D721Med (cell line): ENCODE measurements at regions not wholly inside any gene's neighbourhood (a gene's known extent, or its start where the extent isn't known, plus 50 kb on each side); places are given as distances from the start of the nearest gene placed in this dataset.

Experiments
- DNase-seq: peaks from one replicate; pipeline ENCODE4 v3.0.0; 2011; ENCODE audit warnings: low spot score; ENCODE audit not compliant: insufficient read length
- FAIRE-seq: peaks from 2 replicates; lab custom pipeline; 2011; peaks lifted over from hg19 to GRCh38; lab: Jason Lieb, UNC
- CTCF ChIP-seq: IDR thresholded peaks from 2 replicates; pipeline ENCODE4 v1.5.1; 2012; ENCODE audit warnings: mild to moderate bottlenecking, control low read depth; ENCODE audit not compliant: insufficient read depth; ENCODE audit errors: missing control alignments

DNA sequence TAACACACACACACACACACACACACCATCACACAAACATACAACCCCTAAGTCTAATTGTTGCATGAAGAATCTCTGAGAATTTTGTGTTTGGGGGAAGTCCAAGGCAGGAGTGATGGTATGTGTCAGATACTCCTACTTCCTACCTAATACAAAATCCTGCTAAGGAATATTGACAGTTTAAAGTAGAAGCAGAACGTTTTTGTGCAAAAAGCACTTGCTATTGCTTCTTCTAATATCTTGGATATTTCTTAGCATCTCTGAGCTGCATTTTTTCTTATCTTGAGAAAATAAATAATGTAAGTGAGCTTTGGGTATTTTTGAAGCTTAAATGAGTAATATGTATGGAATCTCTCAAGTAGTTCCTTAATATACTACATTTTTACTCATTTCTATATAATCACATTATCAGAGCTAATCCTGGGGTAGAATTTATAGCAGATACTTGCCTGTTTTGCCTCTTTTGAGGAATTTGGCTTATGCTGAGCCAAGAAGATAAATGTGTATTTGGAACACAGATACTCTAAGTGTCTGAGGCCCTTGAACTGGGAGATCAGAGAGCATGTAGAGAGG is 212.3 kb downstream of the DKK1 start:
- no peak for FAIRE-seq
- no peak for DNase-seq
- no peak for TF ChIP-seq CTCF

- no peak for DNase-seq
- no peak for FAIRE-seq
- no peak for TF ChIP-seq CTCF
Observed at GRCh38 chr10:52532650-52533290, 218.7 kb downstream of the DKK1 start.

GRCh38 chr10:52533986-52534385 is 219.9 kb downstream of the DKK1 start:
- no peak for DNase-seq
- FAIRE-seq: no peak
- TF ChIP-seq CTCF: no peak

GRCh38 chr10:52539463-52539862 is 225.4 kb downstream of the DKK1 start:
- no peak for TF ChIP-seq CTCF
- DNase-seq: no peak
- FAIRE-seq: no peak

DNA sequence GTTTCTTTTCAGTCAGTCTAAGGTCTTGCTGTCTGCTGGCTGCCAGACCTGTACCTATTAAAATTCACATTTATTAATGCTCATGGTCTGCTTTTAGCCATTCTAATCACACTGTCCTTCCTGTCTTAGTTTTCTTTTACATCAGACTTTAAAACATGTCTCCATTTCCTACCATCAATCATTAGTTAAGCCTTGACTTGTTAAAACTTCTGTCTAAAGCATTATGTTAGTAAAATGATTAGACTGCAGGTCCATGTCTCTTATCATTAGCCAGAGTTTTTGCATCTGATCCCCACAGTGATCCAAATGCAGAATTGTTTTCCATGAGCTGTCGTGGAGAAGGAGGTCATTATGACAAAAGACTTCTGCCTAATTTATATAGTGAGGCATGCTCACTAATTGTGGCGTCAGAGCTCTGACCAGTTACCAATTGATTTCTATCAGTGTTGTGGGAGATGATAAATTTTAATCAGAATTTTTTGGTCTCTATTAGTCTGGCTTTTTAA is 226.5 kb downstream of the DKK1 start:
- FAIRE-seq: no peak
- DNase-seq: no peak
- TF ChIP-seq CTCF: no peak

- FAIRE-seq: no peak
- no peak for DNase-seq
- no peak for TF ChIP-seq CTCF
Observed at GRCh38 chr10:52541006-52541473, 227.0 kb downstream of the DKK1 start.

GRCh38 chr10:52542906-52543305 is 228.8 kb downstream of the DKK1 start:
- DNase-seq: no peak
- TF ChIP-seq CTCF: no peak
- FAIRE-seq: no peak
